HepG2 (cell line): ENCODE measurements at regions not wholly inside any gene's neighbourhood (a gene's known extent, or its start where the extent isn't known, plus 50 kb on each side); places are given as distances from the start of the nearest gene placed in this dataset.

Experiments used
- ATAC-seq: fragments of 200-7000 bp; cut with Tn5 transposase; 3 replicates; pipeline ENCODE4 v1.9.1; 2020; ENCODE audit warnings: mild to moderate bottlenecking, moderate library complexity
- BruUV-seq: library from RNA; stranded (reverse); fragments of 400-500 nt; replicated peaks from 2 replicates; lab custom pipeline; 2021; lab: Mats Ljungman, UMichigan
- CTCF ChIA-PET: fragments of 300-600 bp; formaldehyde crosslinking; extraction: SDS; loops from one replicate; lab custom pipeline; 2021; ENCODE audit warnings: low total read pairs, inconsistent platforms, low intra/inter-chr PET ratio; lab: Yijun Ruan, JAX
- POLR2A ChIA-PET: fragments of 350-600 bp; sonication (Branson Sonifier 250); formaldehyde crosslinking; loops from one replicate; lab custom pipeline; 2020; ENCODE audit warnings: antibody characterized with exemption, inconsistent platforms; lab: Yijun Ruan, JAX
- DNase-seq: peaks from one replicate; pipeline ENCODE4 v3.0.0-alpha.2; 2015; ENCODE audit warnings: low spot score
- FAIRE-seq: peaks from 3 replicates; lab custom pipeline; 2011; peaks lifted over from hg19 to GRCh38; lab: Jason Lieb, UNC
- H2AFZ ChIP-seq: one replicate; pipeline ENCODE4 v1.6.1; 2011; ENCODE audit warnings: low read length, inconsistent platforms
- H3K27ac ChIP-seq: fragments of 300-600 bp; 3 replicates; pipeline ENCODE4 v1.8.0; 2011; ENCODE audit warnings: mixed run types, mild to moderate bottlenecking, mixed read lengths, low read length, inconsistent platforms; ENCODE audit not compliant: insufficient read depth; ENCODE audit errors: extremely low read length
- H3K27me3 ChIP-seq, 2 experiments: fragments of 200-600 bp in 1 of 2; 2 replicates in 1 of 2; 3 replicates in 1 of 2; pipeline versions ENCODE4 v1.6.0 to v1.8.0; 2011; ENCODE audit warnings: low read length in 2 of 2, mild to moderate bottlenecking in 2 of 2, moderate library complexity in 2 of 2, inconsistent platforms in 1 of 2; ENCODE audit not compliant: insufficient read depth in 2 of 2, control insufficient read depth in 1 of 2
- H3K36me3 ChIP-seq, 2 experiments: fragments of 200-600 bp in 1 of 2; replicated peaks in 1 of 2; 2 replicates in 1 of 2; 3 replicates in 1 of 2; pipeline versions ENCODE4 v1.5.1 to v1.8.0; 2011; ENCODE audit warnings: low read length in 2 of 2, inconsistent platforms in 1 of 2; ENCODE audit not compliant: insufficient read depth in 2 of 2, control insufficient read depth in 1 of 2
- H3K4me1 ChIP-seq: 2 replicates; pipeline ENCODE4 v1.5.1; 2012; ENCODE audit warnings: low read length, inconsistent platforms; ENCODE audit not compliant: insufficient read depth
- H3K4me2 ChIP-seq: 2 replicates; pipeline ENCODE4 v1.6.0; 2011; ENCODE audit warnings: low read depth, low read length, inconsistent platforms
- H3K4me3 ChIP-seq, 3 experiments: fragments of 200-600 bp in 1 of 3; sonication (generic), shearing (Covaris generic) in 1 of 3; replicated peaks in 1 of 3; 2 replicates each; pipeline ENCODE4 v1.5.1; 2011 to 2016; ENCODE audit warnings: low read length in 3 of 3, inconsistent platforms in 2 of 3, low read depth in 2 of 3, mild to moderate bottlenecking in 2 of 3, control low read depth in 1 of 3, mixed read lengths in 1 of 3; ENCODE audit not compliant: insufficient read depth in 1 of 3
- H3K79me2 ChIP-seq: one replicate; pipeline ENCODE4 v1.6.1; 2011; ENCODE audit warnings: low read length, inconsistent platforms; ENCODE audit not compliant: insufficient read depth
- H3K9ac ChIP-seq: 2 replicates; pipeline ENCODE4 v1.6.0; 2011; ENCODE audit warnings: mild to moderate bottlenecking, low read depth, low read length, inconsistent platforms; ENCODE audit not compliant: insufficient read depth
- H3K9me3 ChIP-seq: 2 replicates; pipeline ENCODE4 v1.5.1; 2012; ENCODE audit warnings: mild to moderate bottlenecking, low read length
- H4K20me1 ChIP-seq: 2 replicates; pipeline ENCODE4 v1.6.0; 2011; ENCODE audit warnings: inconsistent platforms, mild to moderate bottlenecking, low read length, moderate library complexity; ENCODE audit not compliant: insufficient read depth
- EP300 ChIP-seq, 3 experiments: sonication (generic) in 1 of 3; formaldehyde crosslinking in 1 of 3; IDR thresholded peaks; 2 replicates each; pipeline versions ENCODE4 v1.5.1 to v1.6.1; 2011 to 2020; ENCODE audit warnings: low read depth in 2 of 3, low read length in 2 of 3, borderline replicate concordance in 1 of 3, improper control_type of control experiment in 1 of 3, mild to moderate bottlenecking in 1 of 3, missing genetic modification reagents in 1 of 3, moderate library complexity in 1 of 3
- GABPB1 ChIP-seq: IDR thresholded peaks from 2 replicates; pipeline ENCODE4 v1.6.1; 2016; ENCODE audit warnings: mild to moderate bottlenecking, missing genetic modification reagents, moderate library complexity, missing compliant biosample characterization
- GPN1 ChIP-seq: sonication (generic); formaldehyde crosslinking; IDR thresholded peaks from 2 replicates; pipeline ENCODE4 v1.5.1; 2020; ENCODE audit warnings: missing genetic modification reagents, borderline replicate concordance
- HMG20A ChIP-seq: IDR thresholded peaks from 2 replicates; pipeline ENCODE4 v1.6.1; 2016; ENCODE audit warnings: borderline replicate concordance
- HOXA3 ChIP-seq: sonication (generic); formaldehyde crosslinking; IDR thresholded peaks from 2 replicates; pipeline ENCODE4 v1.5.0; 2020; ENCODE audit warnings: missing genetic modification reagents
- JUNB ChIP-seq: sonication (generic); formaldehyde crosslinking; IDR thresholded peaks from 2 replicates; pipeline ENCODE4 v1.8.0; 2022; ENCODE audit warnings: missing genetic modification reagents, mild to moderate bottlenecking, borderline replicate concordance
- NPAS2 ChIP-seq: sonication (generic); formaldehyde crosslinking; IDR thresholded peaks from 2 replicates; pipeline ENCODE4 v1.8.0; 2022; ENCODE audit warnings: mild to moderate bottlenecking, missing genetic modification reagents, borderline replicate concordance
- SMYD3 ChIP-seq: sonication (generic); formaldehyde crosslinking; IDR thresholded peaks from 2 replicates; pipeline ENCODE4 v1.8.1; 2023; ENCODE audit warnings: mild to moderate bottlenecking, missing genetic modification reagents
- SP4 ChIP-seq: sonication (generic); formaldehyde crosslinking; IDR thresholded peaks from 2 replicates; pipeline ENCODE4 v1.8.1; 2023; ENCODE audit warnings: mild to moderate bottlenecking, missing genetic modification reagents
- TCF7L2 ChIP-seq: IDR thresholded peaks from 2 replicates; pipeline ENCODE4 v1.6.1; 2011; ENCODE audit warnings: mild to moderate bottlenecking, low read depth, low read length, moderate library complexity
- ZFP1 ChIP-seq: IDR thresholded peaks from 2 replicates; pipeline ENCODE4 v1.6.1; 2016
- ZFP36 ChIP-seq: fragments of 150-350 bp; IDR thresholded peaks from 2 replicates; pipeline ENCODE4 v1.6.1; 2018; ENCODE audit warnings: borderline replicate concordance, low read length, low read depth; ENCODE audit not compliant: partially characterized antibody
- ZNF10 ChIP-seq: sonication (generic); formaldehyde crosslinking; IDR thresholded peaks from 2 replicates; pipeline ENCODE4 v1.4.0; 2020; ENCODE audit warnings: mild to moderate bottlenecking, low read depth, missing genetic modification reagents, borderline replicate concordance
- ZNF180 ChIP-seq: sonication (generic); formaldehyde crosslinking; IDR thresholded peaks from 2 replicates; pipeline ENCODE4 v1.4.0; 2020; ENCODE audit warnings: low read depth, missing genetic modification reagents, borderline replicate concordance
- ZNF235 ChIP-seq: sonication (generic); formaldehyde crosslinking; IDR thresholded peaks from 2 replicates; pipeline ENCODE4 v1.8.1; 2023; ENCODE audit warnings: mild to moderate bottlenecking, missing genetic modification reagents, borderline replicate concordance
- ZNF337 ChIP-seq: sonication (generic); formaldehyde crosslinking; IDR thresholded peaks from 2 replicates; pipeline ENCODE4 v1.5.1; 2020; ENCODE audit warnings: missing genetic modification reagents, low read depth, mild to moderate bottlenecking, borderline replicate concordance
- ZNF44 ChIP-seq: sonication (generic); formaldehyde crosslinking; IDR thresholded peaks from 2 replicates; pipeline ENCODE4 v1.5.1; 2020; ENCODE audit warnings: mild to moderate bottlenecking, missing genetic modification reagents
- ZNF501 ChIP-seq: sonication (generic); formaldehyde crosslinking; IDR thresholded peaks from 2 replicates; pipeline ENCODE4 v1.5.1; 2020; ENCODE audit warnings: mild to moderate bottlenecking, moderate library complexity, missing genetic modification reagents
- WGBS: methylation state at CpG from one replicate; pipeline ENCODE4 v1.1.6; 2017; ENCODE audit warnings: low lambda C conversion rate; 5-methylcytosine and 5-hydroxymethylcytosine counted together
- in situ Hi-C: cut with HindIII; loops from 2 replicates; pipeline ENCODE4 v1.10.0; 2017; ENCODE audit warnings: low pct_unique_long_range_greater_than_20kb; ENCODE audit not compliant: extremely low pct_ligation_motif_present
- intact Hi-C: fragments of 100-400 bp; cut with micrococcal nuclease; formaldehyde crosslinking; loops from one replicate; pipeline ENCODE4 v1.10.0; 2022; ENCODE audit not compliant: unreplicated experiment
- TF ChIP-seq, protein P1 (sequence below): sonication (generic); formaldehyde crosslinking; IDR thresholded peaks from 2 replicates; pipeline ENCODE4 v1.4.0; 2020; ENCODE audit warnings: mild to moderate bottlenecking, missing genetic modification reagents
- TF ChIP-seq, protein P2 (sequence below): sonication (generic); formaldehyde crosslinking; IDR thresholded peaks from 2 replicates; pipeline ENCODE4 v1.4.0; 2020; ENCODE audit warnings: low read depth, mild to moderate bottlenecking, missing genetic modification reagents

- TF ChIP-seq ZFP1, result peak; percentile 55; the same call in 1 of the 2 replicates
- TF ChIP-seq, protein P1, sequence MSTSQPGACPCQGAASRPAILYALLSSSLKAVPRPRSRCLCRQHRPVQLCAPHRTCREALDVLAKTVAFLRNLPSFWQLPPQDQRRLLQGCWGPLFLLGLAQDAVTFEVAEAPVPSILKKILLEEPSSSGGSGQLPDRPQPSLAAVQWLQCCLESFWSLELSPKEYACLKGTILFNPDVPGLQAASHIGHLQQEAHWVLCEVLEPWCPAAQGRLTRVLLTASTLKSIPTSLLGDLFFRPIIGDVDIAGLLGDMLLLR, result no peak
- TF ChIP-seq NPAS2 (CRISPR knock-in tag), result no peak
Measured at GRCh38 chr5:3312299-3312698, 283.3 kb upstream of the IRX1 start (continued).

DNA sequence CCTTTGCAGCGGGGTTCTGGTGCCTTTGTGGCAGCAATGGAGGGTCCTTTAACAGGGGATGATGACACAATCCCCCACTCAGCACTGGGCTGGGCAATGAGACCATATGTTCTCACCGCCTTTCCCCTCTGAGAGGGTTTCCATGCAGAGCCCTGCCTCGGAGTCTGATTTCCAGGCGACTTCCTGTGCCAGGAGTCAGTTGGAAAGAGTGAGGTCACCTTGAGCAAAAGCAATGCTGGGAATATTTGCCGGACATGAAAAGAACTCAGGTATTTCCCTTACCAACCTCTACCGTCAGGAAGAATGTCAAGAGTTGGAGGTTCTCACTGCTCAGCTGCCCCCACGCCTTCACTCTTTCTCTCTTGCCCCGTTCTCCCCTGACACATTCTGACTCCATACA, 284.2 kb upstream of the IRX1 start:
- 0 out of 5 replicates have a peak, but pooled peaks cover 0 to 3% of the 10 kb centered on the region in 2 experiments for H3K27me3 ChIP-seq
- intact Hi-C loops, result no loop called here
- no peaks in the 10 kb centered on the region for H3K4me1 ChIP-seq
- FAIRE-seq, result no peak
- H3K79me2 ChIP-seq, result no peaks in the 10 kb centered on the region
- 20% methylated on average over 6 of the region's 8 CpGs for WGBS
- CTCF ChIA-PET, result no interaction called here
- H2AFZ ChIP-seq, result no peak overlapping the region
- no peak overlapping the region for H3K9ac ChIP-seq
- BruUV-seq, result no TSS peak
- no peak overlapping the region for H3K4me2 ChIP-seq
- H3K36me3 ChIP-seq, result no peaks in the 10 kb centered on the region
- H3K9me3 ChIP-seq, result peaks cover 27% of the 10 kb centered on the region
- in situ Hi-C loops, result no loop called here
- H4K20me1 ChIP-seq, result no peaks in the 10 kb centered on the region
- no peak overlapping the region for H3K27ac ChIP-seq
- H3K4me3 ChIP-seq, result no peak overlapping the region
- POLR2A ChIA-PET, result no interaction called here
- no peak for DNase-seq
- no peak for ATAC-seq
- TF ChIP-seq ZNF44 (no peak), GPN1 (CRISPR knock-in tag) (no peak), ZNF235 (CRISPR knock-in tag) (no peak), ZNF180 (CRISPR knock-in tag) (no peak), ZFP36 (no peak), TCF7L2 (no peak), EP300 (IDR thresholded peaks at IDR 0.05; ENCODE audit: low read depth in 2 of 2, low read length in 2 of 2) (no peak), EP300 (CRISPR knock-in tag; IDR thresholded peaks at IDR 0.05; ENCODE audit: borderline replicate concordance) (no peak), JUNB (CRISPR knock-in tag) (no peak), SP4 (CRISPR knock-in tag) (no peak), SMYD3 (CRISPR knock-in tag) (no peak), HMG20A (CRISPR knock-in tag) (no peak), GABPB1 (CRISPR knock-in tag) (no peak), ZNF10 (CRISPR knock-in tag) (no peak), HOXA3 (no peak), ZNF501 (CRISPR knock-in tag) (no peak), ZNF337 (CRISPR knock-in tag) (no peak)
- TF ChIP-seq, protein P2, sequence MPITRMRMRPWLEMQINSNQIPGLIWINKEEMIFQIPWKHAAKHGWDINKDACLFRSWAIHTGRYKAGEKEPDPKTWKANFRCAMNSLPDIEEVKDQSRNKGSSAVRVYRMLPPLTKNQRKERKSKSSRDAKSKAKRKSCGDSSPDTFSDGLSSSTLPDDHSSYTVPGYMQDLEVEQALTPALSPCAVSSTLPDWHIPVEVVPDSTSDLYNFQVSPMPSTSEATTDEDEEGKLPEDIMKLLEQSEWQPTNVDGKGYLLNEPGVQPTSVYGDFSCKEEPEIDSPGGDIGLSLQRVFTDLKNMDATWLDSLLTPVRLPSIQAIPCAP (CRISPR knock-in tag), result no peak
